Neural cell (in vitro differentiated cells): ENCODE measurements at regions not wholly inside any gene's neighbourhood (a gene's known extent, or its start where the extent isn't known, plus 50 kb on each side); places are given as distances from the start of the nearest gene placed in this dataset.
"Not testable (repeated sequence)": the region's sequence is repeated elsewhere in the genome, so short reads cannot be mapped to it uniquely, and the experiment has no call there.

ENCODE experiments used
- H2AFZ ChIP-seq: fragments of 200-600, 300-800 bp; sonication (generic), shearing (Covaris generic); 2 replicates; pipeline ENCODE4 v1.6.0; 2014; ENCODE audit warnings: low read depth, mild to moderate bottlenecking, antibody characterized with exemption, low read length, moderate library complexity
- H3F3A ChIP-seq: fragments of 200-600 bp; shearing (Covaris generic); 2 replicates; pipeline ENCODE4 v1.6.1; 2016; ENCODE audit warnings: mild to moderate bottlenecking, moderate library complexity, mixed read lengths, antibody characterized with exemption, low read length; ENCODE audit not compliant: insufficient read depth, poor library complexity, severe bottlenecking
- H3K27ac ChIP-seq: fragments of 200-600, 300-800 bp; sonication (generic), shearing (Covaris generic); 2 replicates; pipeline ENCODE4 v1.5.1; 2014; ENCODE audit warnings: mild to moderate bottlenecking, low read length, moderate library complexity
- H3K27me3 ChIP-seq: fragments of 300-800, 200-600 bp; sonication (generic), shearing (Covaris generic); 2 replicates; pipeline ENCODE4 v1.6.0; 2014; ENCODE audit warnings: mild to moderate bottlenecking, low read depth, low read length, moderate library complexity; ENCODE audit not compliant: insufficient read depth
- H3K36me3 ChIP-seq: fragments of 300-800, 200-600 bp; sonication (generic), shearing (Covaris generic); 2 replicates; pipeline ENCODE4 v1.5.1; 2014; ENCODE audit warnings: mild to moderate bottlenecking, antibody characterized with exemption, low read length, moderate library complexity; ENCODE audit not compliant: insufficient read depth
- H3K4me2 ChIP-seq: fragments of 300-800, 200-600 bp; sonication (generic), shearing (Covaris generic); 2 replicates; pipeline ENCODE4 v1.6.0; 2014; ENCODE audit warnings: mild to moderate bottlenecking, low read length
- H3K4me3 ChIP-seq: fragments of 300-800, 200-600 bp; sonication (generic), shearing (Covaris generic); 2 replicates; pipeline ENCODE4 v1.5.1; 2014; ENCODE audit warnings: mild to moderate bottlenecking, low read length, moderate library complexity
- H3K79me2 ChIP-seq: fragments of 200-600 bp; shearing (Covaris generic); replicated peaks from 2 replicates; pipeline ENCODE4 v1.6.0; 2014; ENCODE audit warnings: mild to moderate bottlenecking, low read length, moderate library complexity; ENCODE audit not compliant: insufficient read depth
- H3K9ac ChIP-seq: fragments of 300-800, 200-600 bp; sonication (generic), shearing (Covaris generic); 2 replicates; pipeline ENCODE4 v1.6.1; 2016; ENCODE audit warnings: mild to moderate bottlenecking, low read length, mixed read lengths
- H3K9me2 ChIP-seq: fragments of 200-600 bp; shearing (Covaris generic); 2 replicates; pipeline ENCODE4 v1.6.1; 2016; ENCODE audit warnings: mild to moderate bottlenecking, low read length, mixed read lengths; ENCODE audit not compliant: insufficient read depth
- H3K9me3 ChIP-seq: fragments of 200-600, 300-800 bp; sonication (generic), shearing (Covaris generic); 2 replicates; pipeline ENCODE4 v1.6.1; 2016; ENCODE audit warnings: mild to moderate bottlenecking, mixed run types, low read length, moderate library complexity, mixed read lengths
- H4K20me1 ChIP-seq: fragments of 200-600 bp; shearing (Covaris generic); 2 replicates; pipeline ENCODE4 v1.6.1; 2016; ENCODE audit warnings: mild to moderate bottlenecking, mixed run types; ENCODE audit not compliant: insufficient read depth
- EP300 ChIP-seq: fragments of 450-650 bp; conservative IDR thresholded peaks from 2 replicates; pipeline ENCODE4 v1.6.1; 2014; ENCODE audit warnings: antibody characterized with exemption, mild to moderate bottlenecking, moderate library complexity; ENCODE audit not compliant: poor library complexity, severe bottlenecking
- EZH2 ChIP-seq: fragments of 200-600, 300-800 bp; shearing (Covaris generic), sonication (generic); IDR thresholded peaks from 2 replicates; pipeline ENCODE4 v1.6.1; 2014; ENCODE audit warnings: antibody characterized with exemption, low read length, borderline replicate concordance, mild to moderate bottlenecking; ENCODE audit not compliant: insufficient read depth, poor library complexity, severe bottlenecking
- MXI1 ChIP-seq: fragments of 450-650 bp; conservative IDR thresholded peaks from 2 replicates; pipeline ENCODE4 v1.6.1; 2014; ENCODE audit warnings: antibody characterized with exemption, mild to moderate bottlenecking; ENCODE audit not compliant: poor library complexity, severe bottlenecking
- POLR2AphosphoS5 ChIP-seq: IDR thresholded peaks from 2 replicates; pipeline ENCODE4 v1.6.1; 2012
- RAD21 ChIP-seq: fragments of 450-650 bp; conservative IDR thresholded peaks from 2 replicates; pipeline ENCODE4 v1.6.1; 2014; ENCODE audit warnings: antibody characterized with exemption, mild to moderate bottlenecking, moderate library complexity
- SMC3 ChIP-seq: fragments of 450-650 bp; conservative IDR thresholded peaks from 2 replicates; pipeline ENCODE4 v1.6.1; 2014; ENCODE audit warnings: antibody characterized with exemption, mild to moderate bottlenecking, moderate library complexity; ENCODE audit not compliant: poor library complexity
- TAF1 ChIP-seq: IDR thresholded peaks from 2 replicates; pipeline ENCODE4 v1.6.1; 2012; ENCODE audit warnings: low read depth
- TF ChIP-seq, protein P1 (sequence below): fragments of 450-650 bp; IDR thresholded peaks from 2 replicates; pipeline ENCODE4 v1.5.1; 2014; ENCODE audit warnings: antibody characterized with exemption, mild to moderate bottlenecking, moderate library complexity; ENCODE audit not compliant: poor library complexity, severe bottlenecking
- TF ChIP-seq, protein P2 (sequence below): IDR thresholded peaks from 2 replicates; pipeline ENCODE4 v1.6.1; 2012; ENCODE audit warnings: borderline replicate concordance

DNA sequence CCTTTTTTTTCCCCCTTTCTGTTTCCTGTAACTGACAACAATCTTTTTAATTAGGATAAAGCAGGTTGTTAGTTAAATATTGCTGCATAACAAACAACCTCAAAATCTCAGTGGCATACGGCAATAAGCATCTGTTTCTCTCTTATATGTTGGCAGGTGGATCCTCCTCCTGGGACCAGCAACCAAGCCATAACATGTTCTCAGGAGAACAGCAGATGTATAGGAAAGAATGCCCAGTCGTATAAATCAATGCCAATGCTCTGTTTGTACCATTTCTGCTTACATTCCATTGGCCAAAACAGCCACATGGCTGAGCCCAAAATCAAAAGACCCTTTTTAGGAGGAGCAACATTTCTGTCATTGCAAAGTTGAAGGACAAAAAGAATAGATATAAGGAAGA is 445.7 kb downstream of the AASDHPPT start:
- H3F3A ChIP-seq, result no peaks in the 10 kb centered on the region

DNA sequence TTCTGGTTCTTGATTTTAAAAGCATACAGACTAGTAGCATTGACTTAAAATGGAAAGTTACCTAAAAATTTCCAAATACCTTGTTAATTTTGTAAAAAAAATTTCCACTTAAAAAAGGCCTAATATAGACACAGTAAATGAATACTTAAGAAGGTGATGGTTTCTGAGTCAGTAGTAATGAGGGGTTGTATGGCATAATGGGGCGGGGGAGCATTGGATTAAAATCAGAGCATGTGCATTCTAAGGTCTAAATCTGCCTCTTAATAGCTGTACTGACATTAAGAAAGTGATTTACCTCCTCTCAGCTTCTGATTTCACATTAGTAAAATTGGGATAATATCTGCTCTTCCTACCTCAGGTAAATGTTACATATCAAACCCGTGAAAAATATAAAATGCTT is 446.5 kb downstream of the AASDHPPT start:
- Histone ChIP-seq H4K20me1 (no peaks in the 10 kb centered on the region), H3K9me2 (no peaks in the 10 kb centered on the region), H2AFZ (no peak overlapping the region), H3K27ac (no peak overlapping the region), H3K27me3 (no peaks in the 10 kb centered on the region), H3K4me3 (no peak overlapping the region), H3K9me3 (no peaks in the 10 kb centered on the region), H3K36me3 (no peaks in the 10 kb centered on the region), H3K9ac (no peak overlapping the region), H3K4me2 (no peak overlapping the region), H3F3A (no peaks in the 10 kb centered on the region), H3K79me2 (no peaks in the 10 kb centered on the region)
- TF ChIP-seq RAD21, result no peak

More for the DNA sequence above, 445.7 kb downstream of the AASDHPPT start:
- TF ChIP-seq MXI1, result no peak
- no peak for TF ChIP-seq EP300
- no peak for TF ChIP-seq EZH2
- TF ChIP-seq, protein P1, sequence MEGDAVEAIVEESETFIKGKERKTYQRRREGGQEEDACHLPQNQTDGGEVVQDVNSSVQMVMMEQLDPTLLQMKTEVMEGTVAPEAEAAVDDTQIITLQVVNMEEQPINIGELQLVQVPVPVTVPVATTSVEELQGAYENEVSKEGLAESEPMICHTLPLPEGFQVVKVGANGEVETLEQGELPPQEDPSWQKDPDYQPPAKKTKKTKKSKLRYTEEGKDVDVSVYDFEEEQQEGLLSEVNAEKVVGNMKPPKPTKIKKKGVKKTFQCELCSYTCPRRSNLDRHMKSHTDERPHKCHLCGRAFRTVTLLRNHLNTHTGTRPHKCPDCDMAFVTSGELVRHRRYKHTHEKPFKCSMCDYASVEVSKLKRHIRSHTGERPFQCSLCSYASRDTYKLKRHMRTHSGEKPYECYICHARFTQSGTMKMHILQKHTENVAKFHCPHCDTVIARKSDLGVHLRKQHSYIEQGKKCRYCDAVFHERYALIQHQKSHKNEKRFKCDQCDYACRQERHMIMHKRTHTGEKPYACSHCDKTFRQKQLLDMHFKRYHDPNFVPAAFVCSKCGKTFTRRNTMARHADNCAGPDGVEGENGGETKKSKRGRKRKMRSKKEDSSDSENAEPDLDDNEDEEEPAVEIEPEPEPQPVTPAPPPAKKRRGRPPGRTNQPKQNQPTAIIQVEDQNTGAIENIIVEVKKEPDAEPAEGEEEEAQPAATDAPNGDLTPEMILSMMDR, result no peak
- no peak for TF ChIP-seq SMC3
- TF ChIP-seq, protein P2, sequence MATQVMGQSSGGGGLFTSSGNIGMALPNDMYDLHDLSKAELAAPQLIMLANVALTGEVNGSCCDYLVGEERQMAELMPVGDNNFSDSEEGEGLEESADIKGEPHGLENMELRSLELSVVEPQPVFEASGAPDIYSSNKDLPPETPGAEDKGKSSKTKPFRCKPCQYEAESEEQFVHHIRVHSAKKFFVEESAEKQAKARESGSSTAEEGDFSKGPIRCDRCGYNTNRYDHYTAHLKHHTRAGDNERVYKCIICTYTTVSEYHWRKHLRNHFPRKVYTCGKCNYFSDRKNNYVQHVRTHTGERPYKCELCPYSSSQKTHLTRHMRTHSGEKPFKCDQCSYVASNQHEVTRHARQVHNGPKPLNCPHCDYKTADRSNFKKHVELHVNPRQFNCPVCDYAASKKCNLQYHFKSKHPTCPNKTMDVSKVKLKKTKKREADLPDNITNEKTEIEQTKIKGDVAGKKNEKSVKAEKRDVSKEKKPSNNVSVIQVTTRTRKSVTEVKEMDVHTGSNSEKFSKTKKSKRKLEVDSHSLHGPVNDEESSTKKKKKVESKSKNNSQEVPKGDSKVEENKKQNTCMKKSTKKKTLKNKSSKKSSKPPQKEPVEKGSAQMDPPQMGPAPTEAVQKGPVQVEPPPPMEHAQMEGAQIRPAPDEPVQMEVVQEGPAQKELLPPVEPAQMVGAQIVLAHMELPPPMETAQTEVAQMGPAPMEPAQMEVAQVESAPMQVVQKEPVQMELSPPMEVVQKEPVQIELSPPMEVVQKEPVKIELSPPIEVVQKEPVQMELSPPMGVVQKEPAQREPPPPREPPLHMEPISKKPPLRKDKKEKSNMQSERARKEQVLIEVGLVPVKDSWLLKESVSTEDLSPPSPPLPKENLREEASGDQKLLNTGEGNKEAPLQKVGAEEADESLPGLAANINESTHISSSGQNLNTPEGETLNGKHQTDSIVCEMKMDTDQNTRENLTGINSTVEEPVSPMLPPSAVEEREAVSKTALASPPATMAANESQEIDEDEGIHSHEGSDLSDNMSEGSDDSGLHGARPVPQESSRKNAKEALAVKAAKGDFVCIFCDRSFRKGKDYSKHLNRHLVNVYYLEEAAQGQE, result no peak
- no peak for TF ChIP-seq TAF1
- TF ChIP-seq RAD21, result no peak
- TF ChIP-seq POLR2AphosphoS5, result no peak
- H3K9me3 ChIP-seq, result no peaks in the 10 kb centered on the region
- H3K9ac ChIP-seq, result no peak overlapping the region
- no peaks in the 10 kb centered on the region for H3K27me3 ChIP-seq
- H3K27ac ChIP-seq, result no peak overlapping the region
- no peaks in the 10 kb centered on the region for H3K36me3 ChIP-seq
- H3K4me2 ChIP-seq, result no peak overlapping the region
- no peaks in the 10 kb centered on the region for H3K9me2 ChIP-seq
- no peak overlapping the region for H2AFZ ChIP-seq
- H3K79me2 ChIP-seq, result no peaks in the 10 kb centered on the region
- H3K4me3 ChIP-seq, result no peak overlapping the region
- H4K20me1 ChIP-seq, result no peaks in the 10 kb centered on the region

DNA sequence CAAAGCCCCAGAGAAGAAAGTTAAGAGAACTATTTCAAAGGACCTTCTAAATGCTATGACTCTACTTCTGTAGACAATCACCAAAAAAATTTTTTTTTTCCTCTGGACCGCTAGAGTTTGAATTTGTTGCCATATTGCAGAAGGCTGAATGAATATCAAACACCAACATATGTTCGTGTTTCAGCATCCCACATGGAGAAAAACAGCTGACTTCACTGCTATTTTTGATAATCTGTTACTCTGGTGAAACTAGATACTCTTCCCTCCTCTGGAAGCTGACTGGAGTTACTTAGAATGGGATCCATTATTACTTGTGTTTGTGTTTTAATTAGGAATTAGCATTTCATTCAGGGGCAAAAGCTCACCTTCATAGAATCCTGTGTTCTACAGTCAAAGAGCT is 447.0 kb downstream of the AASDHPPT start:
- no peaks in the 10 kb centered on the region for H4K20me1 ChIP-seq
- no peaks in the 10 kb centered on the region for H3K9me2 ChIP-seq
- H3K9ac ChIP-seq, result no peak overlapping the region
- no peaks in the 10 kb centered on the region for H3K36me3 ChIP-seq
- H3K4me3 ChIP-seq, result no peak overlapping the region
- no peak overlapping the region for H3K4me2 ChIP-seq
- no peak overlapping the region for H3K27ac ChIP-seq
- TF ChIP-seq POLR2AphosphoS5 (no peak), TAF1 (no peak)
- H3K27me3 ChIP-seq, result no peaks in the 10 kb centered on the region
- H3K9me3 ChIP-seq, result no peaks in the 10 kb centered on the region
- no peak overlapping the region for H2AFZ ChIP-seq
- no peaks in the 10 kb centered on the region for H3K79me2 ChIP-seq
- no peaks in the 10 kb centered on the region for H3F3A ChIP-seq

DNA sequence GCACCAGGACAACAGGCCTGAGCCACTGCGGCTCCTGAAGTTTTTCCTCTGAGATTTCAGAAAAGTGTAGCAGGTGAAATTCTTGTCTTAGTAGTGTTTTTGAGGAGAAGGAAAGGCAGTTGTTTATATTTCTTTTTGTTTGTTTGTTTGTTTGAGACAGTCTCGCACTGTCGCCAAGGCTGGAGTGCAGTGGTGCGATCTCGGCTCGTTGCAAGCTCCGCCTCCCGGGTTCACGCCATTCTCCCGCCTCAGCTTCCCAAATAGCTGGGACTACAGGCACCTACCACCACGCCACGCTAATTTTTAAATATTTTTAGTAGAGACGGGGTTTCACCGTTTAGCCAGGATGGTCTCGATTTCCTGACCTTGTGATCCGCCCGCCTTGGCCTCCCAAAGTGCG is 454.2 kb downstream of the AASDHPPT start:
- H3K79me2 ChIP-seq, H3K9me3 ChIP-seq, H3K27me3 ChIP-seq, H3K27ac ChIP-seq, H3K4me2 ChIP-seq, H4K20me1 ChIP-seq, H2AFZ ChIP-seq, H3K36me3 ChIP-seq, H3K9me2 ChIP-seq, H3K9ac ChIP-seq, H3K4me3 ChIP-seq, H3F3A ChIP-seq: not testable (repeated sequence)
